HCT116 (cell line): ENCODE measurements at regions not wholly inside any gene's neighbourhood (a gene's known extent, or its start where the extent isn't known, plus 50 kb on each side); places are given as distances from the start of the nearest gene placed in this dataset.

ENCODE experiments used
- ATAC-seq: fragments of 200-7000 bp; cut with Tn5 transposase; 2 replicates; pipeline ENCODE4 v1.9.1; 2020; ENCODE audit warnings: mild to moderate bottlenecking, moderate library complexity
- BruUV-seq: library from RNA; stranded (reverse); fragments of 400-500 nt; replicated peaks from 2 replicates; lab custom pipeline; 2021; lab: Mats Ljungman, UMichigan
- CTCF ChIA-PET: fragments of 300-600 bp; sonication (Branson Sonifier 250); formaldehyde crosslinking; loops from one replicate; lab custom pipeline; 2021; ENCODE audit warnings: antibody characterized with exemption; lab: Charles Lee
- POLR2A ChIA-PET: fragments of 300-600, 350-600 bp; sonication (Branson Sonifier 250); formaldehyde crosslinking; loops from one replicate; lab custom pipeline; 2021; ENCODE audit warnings: antibody characterized with exemption; lab: Charles Lee
- RAD21 ChIA-PET, 2 experiments: fragments of 300-600 bp; sonication (Branson Sonifier 250); formaldehyde crosslinking; loops; one replicate each; lab custom pipeline; 2023; ENCODE audit warnings: low total read pairs in 2 of 2; ENCODE audit not compliant: uncharacterized antibody in 2 of 2, unreplicated experiment in 2 of 2, low non-redundant PET in 1 of 2; lab: Charles Lee
- DNase-seq: peaks from one replicate; pipeline ENCODE4 v3.0.0-alpha.2; 2010; ENCODE audit warnings: low read depth, low spot score
- H2AFZ ChIP-seq: fragments of 200-600 bp; shearing (Covaris generic), sonication (generic); 2 replicates; pipeline ENCODE4 v1.6.1; 2017; ENCODE audit warnings: low read depth, mixed run types, mixed read lengths, antibody characterized with exemption, low read length; ENCODE audit not compliant: poor library complexity, severe bottlenecking
- H3K27ac ChIP-seq: 2 replicates; pipeline ENCODE4 v1.5.1; 2012; ENCODE audit warnings: low read depth, low read length
- H3K27me3 ChIP-seq: fragments of 200-600 bp; sonication (generic); 2 replicates; pipeline ENCODE4 v1.6.1; 2016; ENCODE audit warnings: mixed run types, low read length, mixed read lengths; ENCODE audit not compliant: insufficient read depth
- H3K36me3 ChIP-seq, 2 experiments: fragments of 200-500 bp in 1 of 2; fragments of 200-600 bp in 1 of 2; sonication (Bioruptor generic) in 1 of 2; sonication (generic) in 1 of 2; 2 replicates each; pipeline versions ENCODE4 v1.5.1 to v1.6.1; 2014 to 2016; ENCODE audit warnings: low read length in 2 of 2, inconsistent platforms in 1 of 2, mixed read lengths in 1 of 2, mixed run types in 1 of 2; ENCODE audit not compliant: insufficient read depth in 2 of 2, control insufficient read depth in 1 of 2
- H3K4me1 ChIP-seq, 2 experiments: fragments of 200-600 bp in 1 of 2; sonication (generic) in 1 of 2; 2 replicates each; pipeline versions ENCODE4 v1.5.1 to v1.6.1; 2012 to 2017; ENCODE audit warnings: low read length in 2 of 2, inconsistent platforms in 1 of 2, mild to moderate bottlenecking in 1 of 2, mixed read lengths in 1 of 2, mixed run types in 1 of 2, moderate library complexity in 1 of 2; ENCODE audit not compliant: insufficient read depth in 2 of 2, control insufficient read depth in 1 of 2
- H3K4me2 ChIP-seq: fragments of 200-600 bp; sonication (generic); 2 replicates; pipeline ENCODE4 v1.6.1; 2017; ENCODE audit warnings: mixed run types, low read length, mixed read lengths
- H3K4me3 ChIP-seq, 2 experiments: fragments of 200-600 bp in 1 of 2; sonication (generic) in 1 of 2; replicated peaks in 1 of 2; 2 replicates each; pipeline ENCODE4 v1.5.1; 2011 to 2016; ENCODE audit warnings: low read length in 2 of 2, control low read depth in 1 of 2, low read depth in 1 of 2, mild to moderate bottlenecking in 1 of 2, mixed read lengths in 1 of 2, mixed run types in 1 of 2
- H3K79me2 ChIP-seq: fragments of 200-600 bp; sonication (generic); 2 replicates; pipeline ENCODE4 v1.6.1; 2017; ENCODE audit warnings: mild to moderate bottlenecking, mixed run types, low read length, moderate library complexity, mixed read lengths; ENCODE audit not compliant: insufficient read depth
- H3K9ac ChIP-seq: fragments of 200-600 bp; sonication (generic); 2 replicates; pipeline ENCODE4 v1.6.1; 2016; ENCODE audit warnings: low read length, mixed read lengths
- H3K9me2 ChIP-seq: fragments of 200-600 bp; sonication (generic), shearing (Covaris generic); 2 replicates; pipeline ENCODE4 v1.6.1; 2017; ENCODE audit warnings: mixed run types, mild to moderate bottlenecking, moderate library complexity; ENCODE audit not compliant: insufficient read depth
- H3K9me3 ChIP-seq, 2 experiments: fragments of 200-500 bp in 1 of 2; fragments of 200-600 bp in 1 of 2; sonication (Bioruptor generic) in 1 of 2; sonication (generic) in 1 of 2; 2 replicates each; pipeline ENCODE4 v1.6.1; 2014 to 2017; ENCODE audit warnings: low read length in 2 of 2, mixed read lengths in 2 of 2, inconsistent platforms in 1 of 2, low read depth in 1 of 2, mild to moderate bottlenecking in 1 of 2, mixed run types in 1 of 2, moderate library complexity in 1 of 2; ENCODE audit not compliant: control insufficient read depth in 1 of 2, insufficient read depth in 1 of 2
- H4K20me1 ChIP-seq: fragments of 200-600 bp; sonication (generic), shearing (Covaris generic); 2 replicates; pipeline ENCODE4 v1.6.1; 2017; ENCODE audit warnings: mixed run types, mild to moderate bottlenecking, moderate library complexity; ENCODE audit not compliant: insufficient read depth
- ATF3 ChIP-seq: IDR thresholded peaks from 2 replicates; pipeline ENCODE4 v1.6.1; 2012
- EGR1 ChIP-seq: IDR thresholded peaks from 2 replicates; pipeline ENCODE4 v1.6.1; 2012; ENCODE audit warnings: low read depth
- ELF1 ChIP-seq: IDR thresholded peaks from 2 replicates; pipeline ENCODE4 v1.6.1; 2012; ENCODE audit warnings: low read depth, borderline replicate concordance
- EZH2 ChIP-seq: fragments of 200-600 bp; sonication (generic); IDR thresholded peaks from 2 replicates; pipeline ENCODE4 v1.6.1; 2017; ENCODE audit warnings: antibody characterized with exemption, mixed run types
- EZH2phosphoT487 ChIP-seq: fragments of 200-600 bp; IDR thresholded peaks from 2 replicates; pipeline ENCODE4 v1.6.1; 2018; ENCODE audit warnings: antibody characterized with exemption, borderline replicate concordance
- JUND ChIP-seq: IDR thresholded peaks from 2 replicates; pipeline ENCODE4 v1.6.1; 2012
- RAD21 ChIP-seq: IDR thresholded peaks from 2 replicates; pipeline ENCODE4 v1.6.1; 2012; ENCODE audit warnings: low read depth, mild to moderate bottlenecking
- SIN3A ChIP-seq: IDR thresholded peaks from 2 replicates; pipeline ENCODE4 v1.6.1; 2012; ENCODE audit warnings: low read depth
- TCF7L2 ChIP-seq: IDR thresholded peaks from 2 replicates; pipeline ENCODE4 v1.7.0; 2011; ENCODE audit warnings: borderline replicate concordance, inconsistent platforms; ENCODE audit not compliant: insufficient read depth, insufficient read length; ENCODE audit errors: extremely low read depth
- YY1 ChIP-seq: IDR thresholded peaks from 2 replicates; pipeline ENCODE4 v1.6.1; 2011; ENCODE audit warnings: low read length, low read depth, moderate library complexity, mild to moderate bottlenecking; ENCODE audit not compliant: insufficient replicate concordance; ENCODE audit errors: extremely low read depth
- ZFX ChIP-seq: fragments of 450-650 bp; IDR thresholded peaks from 2 replicates; pipeline ENCODE4 v1.6.1; 2017
- ZNF274 ChIP-seq: fragments of 200-500 bp; sonication (Bioruptor generic); IDR thresholded peaks from 2 replicates; pipeline ENCODE4 v1.6.1; 2014; ENCODE audit warnings: mild to moderate bottlenecking, low read depth, low read length, inconsistent platforms
- intact Hi-C: fragments of 100-400 bp; cut with micrococcal nuclease; formaldehyde crosslinking; loops from 2 replicates; pipeline ENCODE4 v1.10.0; 2022
- TF ChIP-seq, protein P1 (sequence below): IDR thresholded peaks from 2 replicates; pipeline ENCODE4 v1.6.1; 2012
- TF ChIP-seq, protein P2 (sequence below), 3 experiments: fragments of 200-600 bp in 1 of 3; sonication (generic) in 1 of 3; IDR thresholded peaks in 2 of 3; conservative IDR thresholded peaks in 1 of 3; 2 replicates each; pipeline ENCODE4 v1.5.1; 2012 to 2017; ENCODE audit warnings: low read depth in 2 of 3, low read length in 2 of 3, antibody characterized with exemption in 1 of 3, borderline replicate concordance in 1 of 3, control low read depth in 1 of 3, mild to moderate bottlenecking in 1 of 3, mixed read lengths in 1 of 3, mixed run types in 1 of 3, moderate library complexity in 1 of 3; ENCODE audit not compliant: insufficient read depth in 1 of 3

GRCh38 chr16:9170470-9170869 lies 79.0 kb downstream of the HAPSTR1 start:
- DNase-seq (no peak), ATAC-seq (no peak)
- BruUV-seq, result no TSS peak
- Histone ChIP-seq H3K27ac (no peak overlapping the region), H3K79me2 (no peaks in the 10 kb centered on the region), H3K9me3 (no peaks in the 10 kb centered on the region), H3K4me2 (no peak overlapping the region), H3K4me1 (no peaks in the 10 kb centered on the region), H2AFZ (no peak overlapping the region), H4K20me1 (no peaks in the 10 kb centered on the region), H3K9ac (no peak overlapping the region), H3K36me3 (no peaks in the 10 kb centered on the region), H3K9me2 (no peaks in the 10 kb centered on the region), H3K27me3 (peaks cover 5% of the 10 kb centered on the region; the same call in 1 of the 2 replicates), H3K4me3 (no peak overlapping the region)
- TF ChIP-seq, protein P1, sequence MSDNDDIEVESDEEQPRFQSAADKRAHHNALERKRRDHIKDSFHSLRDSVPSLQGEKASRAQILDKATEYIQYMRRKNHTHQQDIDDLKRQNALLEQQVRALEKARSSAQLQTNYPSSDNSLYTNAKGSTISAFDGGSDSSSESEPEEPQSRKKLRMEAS, result no peak
- TF ChIP-seq EZH2 (no peak), JUND (no peak), EZH2phosphoT487 (no peak), ATF3 (no peak), ZFX (no peak), ELF1 (no peak), YY1 (no peak), EGR1 (no peak), ZNF274 (no peak), SIN3A (no peak), RAD21 (no peak), TCF7L2 (no peak)
- TF ChIP-seq, protein P2, sequence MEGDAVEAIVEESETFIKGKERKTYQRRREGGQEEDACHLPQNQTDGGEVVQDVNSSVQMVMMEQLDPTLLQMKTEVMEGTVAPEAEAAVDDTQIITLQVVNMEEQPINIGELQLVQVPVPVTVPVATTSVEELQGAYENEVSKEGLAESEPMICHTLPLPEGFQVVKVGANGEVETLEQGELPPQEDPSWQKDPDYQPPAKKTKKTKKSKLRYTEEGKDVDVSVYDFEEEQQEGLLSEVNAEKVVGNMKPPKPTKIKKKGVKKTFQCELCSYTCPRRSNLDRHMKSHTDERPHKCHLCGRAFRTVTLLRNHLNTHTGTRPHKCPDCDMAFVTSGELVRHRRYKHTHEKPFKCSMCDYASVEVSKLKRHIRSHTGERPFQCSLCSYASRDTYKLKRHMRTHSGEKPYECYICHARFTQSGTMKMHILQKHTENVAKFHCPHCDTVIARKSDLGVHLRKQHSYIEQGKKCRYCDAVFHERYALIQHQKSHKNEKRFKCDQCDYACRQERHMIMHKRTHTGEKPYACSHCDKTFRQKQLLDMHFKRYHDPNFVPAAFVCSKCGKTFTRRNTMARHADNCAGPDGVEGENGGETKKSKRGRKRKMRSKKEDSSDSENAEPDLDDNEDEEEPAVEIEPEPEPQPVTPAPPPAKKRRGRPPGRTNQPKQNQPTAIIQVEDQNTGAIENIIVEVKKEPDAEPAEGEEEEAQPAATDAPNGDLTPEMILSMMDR (IDR thresholded peaks at IDR 0.05 in 2 of 3, conservative IDR thresholded peaks at IDR 0.05 in 1 of 3; ENCODE audit: borderline replicate concordance in 1 of 3, insufficient read depth in 1 of 3, low read depth in 2 of 3, low read length in 2 of 3), result no peak
- ChIA-PET RAD21 (no interaction called here), CTCF (no interaction called here), POLR2A (no interaction called here)
- intact Hi-C loops, result no loop called here
